Activated T-helper 17 cell treated with anti-CD3 and anti-CD28 coated beads, Interleukin-2, amount 50 U/mL, for 72 hours (primary cell): ENCODE measurements at regions not wholly inside any gene's neighbourhood (a gene's known extent, or its start where the extent isn't known, plus 50 kb on each side); places are given as distances from the start of the nearest gene placed in this dataset.
"Not testable (repeated sequence)": the region's sequence is repeated elsewhere in the genome, so short reads cannot be mapped to it uniquely, and the experiment has no call there.

ENCODE experiments used
- ATAC-seq: fragments of 150-1000 bp; cut with Tn5 transposase; replicated peaks from 2 replicates; pipeline ENCODE4 v1.10.0; 2021; ENCODE audit warnings: mild to moderate bottlenecking, moderate library complexity
- H3K27ac Mint-ChIP-seq: one replicate; pipeline ENCODE4 v1.8.0; 2022; ENCODE audit warnings: mixed read lengths
- H3K27me3 Mint-ChIP-seq: one replicate; pipeline ENCODE4 v1.8.0; 2022; ENCODE audit warnings: mixed read lengths
- H3K36me3 Mint-ChIP-seq: one replicate; pipeline ENCODE4 v1.8.0; 2022; ENCODE audit warnings: low read depth, mild to moderate bottlenecking, mixed read lengths
- H3K4me1 Mint-ChIP-seq: one replicate; pipeline ENCODE4 v1.8.0; 2022; ENCODE audit warnings: mixed read lengths
- H3K4me3 Mint-ChIP-seq: one replicate; pipeline ENCODE4 v1.8.0; 2022; ENCODE audit warnings: mild to moderate bottlenecking, mixed read lengths
- H3K9me3 Mint-ChIP-seq: one replicate; pipeline ENCODE4 v1.8.0; 2022; ENCODE audit warnings: mixed read lengths

GRCh38 chr6:94227741-94228140 is 808.4 kb upstream of the EPHA7 start:
- ATAC-seq, result no peak
- Mint-ChIP-seq H3K9me3 (peaks cover 5% of the 10 kb centered on the region), H3K27ac (no peak overlapping the region), H3K4me1 (no peaks in the 10 kb centered on the region), H3K27me3 (no peaks in the 10 kb centered on the region), H3K4me3 (no peak overlapping the region), H3K36me3 (no peaks in the 10 kb centered on the region)

GRCh38 chr6:94217836-94218235 is 798.5 kb upstream of the EPHA7 start:
- Mint-ChIP-seq H3K9me3 (peaks cover 6% of the 10 kb centered on the region), H3K4me1 (no peaks in the 10 kb centered on the region), H3K27ac (no peak overlapping the region), H3K27me3 (no peaks in the 10 kb centered on the region), H3K4me3 (no peak overlapping the region), H3K36me3 (no peaks in the 10 kb centered on the region)
- no peak for ATAC-seq

DNA sequence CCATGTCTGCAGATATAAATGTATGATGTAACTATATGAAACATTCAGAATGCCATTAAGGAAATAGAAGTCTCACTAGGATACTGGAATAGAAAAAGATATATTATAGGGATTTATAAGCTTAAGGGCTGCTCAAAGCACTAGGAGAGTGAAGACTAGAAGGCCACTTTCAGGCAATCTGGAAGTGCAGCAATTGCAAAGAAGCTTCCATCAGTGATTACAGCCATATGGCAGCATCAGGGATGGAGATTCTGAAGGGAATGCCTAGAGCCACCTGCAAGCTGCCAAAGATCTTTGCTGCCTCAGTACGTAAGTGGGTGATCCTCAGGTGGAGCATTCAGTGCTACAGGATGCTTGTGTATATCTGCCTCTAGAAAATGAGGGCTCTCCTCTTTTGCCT is 796.2 kb upstream of the EPHA7 start:
- Mint-ChIP-seq H3K36me3 (no peaks in the 10 kb centered on the region), H3K9me3 (peaks cover 6% of the 10 kb centered on the region), H3K27ac (no peak overlapping the region), H3K27me3 (no peaks in the 10 kb centered on the region), H3K4me3 (no peak overlapping the region), H3K4me1 (no peaks in the 10 kb centered on the region)
- no peak for ATAC-seq

DNA sequence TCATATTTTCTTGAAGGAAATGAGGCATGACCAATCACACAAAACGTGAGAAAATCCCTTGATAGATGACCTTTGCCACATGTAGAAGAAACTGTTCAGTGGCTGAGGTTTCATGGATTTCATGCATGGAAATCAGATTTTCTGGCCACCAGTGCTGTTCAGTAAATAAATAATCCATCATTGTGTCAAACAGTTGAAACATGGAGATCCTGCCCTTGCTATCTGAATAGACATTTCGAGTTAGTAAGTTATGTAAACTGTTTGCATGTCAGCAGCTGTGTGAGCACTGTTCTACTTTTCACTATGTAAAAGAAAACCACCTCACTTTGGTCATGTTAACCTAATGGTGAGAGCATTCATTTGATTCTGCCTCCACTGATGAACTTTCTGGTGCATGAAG is 793.9 kb upstream of the EPHA7 start:
- Mint-ChIP-seq H3K4me1 (no peaks in the 10 kb centered on the region), H3K36me3 (no peaks in the 10 kb centered on the region), H3K9me3 (peaks cover 3% of the 10 kb centered on the region), H3K27ac (no peak overlapping the region), H3K4me3 (no peak overlapping the region), H3K27me3 (no peaks in the 10 kb centered on the region)
- no peak for ATAC-seq

DNA sequence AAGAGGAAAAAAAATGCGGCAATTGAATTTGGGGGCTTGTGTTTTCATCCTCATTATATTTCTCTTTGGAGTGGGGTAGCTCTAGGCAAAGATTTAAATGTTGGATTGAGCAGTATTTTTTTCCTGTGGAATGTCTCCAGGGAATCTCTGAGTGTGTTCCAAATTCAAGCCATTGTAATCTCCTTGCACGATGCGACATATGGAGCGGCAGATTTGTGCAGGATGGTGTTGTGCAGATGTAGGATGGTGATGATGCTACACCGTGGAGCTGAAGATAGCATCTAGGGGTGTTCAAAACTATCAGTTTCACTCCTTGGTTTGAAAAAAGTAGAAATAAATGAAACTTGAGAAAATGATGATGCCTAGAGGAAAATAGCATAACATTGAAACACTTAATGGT is 777.5 kb upstream of the EPHA7 start:
- H3K4me1 Mint-ChIP-seq, result no peaks in the 10 kb centered on the region
- H3K4me3 Mint-ChIP-seq, result no peak overlapping the region
- H3K36me3 Mint-ChIP-seq, result no peaks in the 10 kb centered on the region
- H3K9me3 Mint-ChIP-seq, result no peaks in the 10 kb centered on the region
- ATAC-seq, result no peak
- no peaks in the 10 kb centered on the region for H3K27me3 Mint-ChIP-seq
- H3K27ac Mint-ChIP-seq, result no peak overlapping the region

- H3K9me3 Mint-ChIP-seq, result peaks cover 11% of the 10 kb centered on the region
- no peaks in the 10 kb centered on the region for H3K4me1 Mint-ChIP-seq
- H3K27me3 Mint-ChIP-seq, result no peaks in the 10 kb centered on the region
- ATAC-seq, result no peak
- H3K27ac Mint-ChIP-seq, result no peak overlapping the region
- no peaks in the 10 kb centered on the region for H3K36me3 Mint-ChIP-seq
- H3K4me3 Mint-ChIP-seq, result no peak overlapping the region
Observed at GRCh38 chr6:94190030-94190429, 770.7 kb upstream of the EPHA7 start.

- H3K4me1 Mint-ChIP-seq, result no peaks in the 10 kb centered on the region
- peaks cover 17% of the 10 kb centered on the region for H3K9me3 Mint-ChIP-seq
- H3K27me3 Mint-ChIP-seq, result no peaks in the 10 kb centered on the region
- no peak for ATAC-seq
- H3K4me3 Mint-ChIP-seq, result no peak overlapping the region
- no peaks in the 10 kb centered on the region for H3K36me3 Mint-ChIP-seq
- H3K27ac Mint-ChIP-seq, result no peak overlapping the region
Observed at GRCh38 chr6:94184666-94185464, 765.5 kb upstream of the EPHA7 start.

DNA sequence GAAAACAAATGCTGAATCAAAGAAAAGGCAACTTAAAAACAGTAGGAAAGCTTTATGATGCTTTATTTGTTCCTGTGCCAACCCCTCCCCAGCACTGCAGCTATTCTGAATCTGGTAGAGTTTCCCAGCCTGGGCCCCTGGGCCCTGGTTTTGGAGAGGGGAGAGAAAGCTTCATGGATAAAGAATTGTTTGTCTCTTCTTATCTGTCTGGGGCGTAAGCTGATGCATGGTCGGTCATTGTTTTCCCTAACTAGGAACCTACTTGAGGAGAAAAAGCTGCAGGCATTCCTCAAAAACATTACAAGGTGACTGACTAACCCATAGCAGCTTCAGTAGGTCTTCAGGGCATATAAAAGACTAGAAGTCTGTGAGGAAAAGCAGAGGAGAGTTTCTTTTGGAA is 758.1 kb upstream of the EPHA7 start:
- Mint-ChIP-seq H3K9me3 (peaks cover 4% of the 10 kb centered on the region), H3K4me1 (no peaks in the 10 kb centered on the region), H3K27me3 (no peaks in the 10 kb centered on the region)

GRCh38 chr6:94175465-94175864 is 756.1 kb upstream of the EPHA7 start:
- Mint-ChIP-seq H3K4me1 (no peaks in the 10 kb centered on the region), H3K27me3 (no peaks in the 10 kb centered on the region), H3K27ac (no peak overlapping the region), H3K36me3 (no peaks in the 10 kb centered on the region), H3K4me3 (no peak overlapping the region), H3K9me3 (peaks cover 12% of the 10 kb centered on the region)
- ATAC-seq, result no peak

More for the DNA sequence above, 758.1 kb upstream of the EPHA7 start:
- Mint-ChIP-seq H3K36me3 (no peaks in the 10 kb centered on the region), H3K4me3 (no peak overlapping the region), H3K27ac (no peak overlapping the region)
- no peak for ATAC-seq

DNA sequence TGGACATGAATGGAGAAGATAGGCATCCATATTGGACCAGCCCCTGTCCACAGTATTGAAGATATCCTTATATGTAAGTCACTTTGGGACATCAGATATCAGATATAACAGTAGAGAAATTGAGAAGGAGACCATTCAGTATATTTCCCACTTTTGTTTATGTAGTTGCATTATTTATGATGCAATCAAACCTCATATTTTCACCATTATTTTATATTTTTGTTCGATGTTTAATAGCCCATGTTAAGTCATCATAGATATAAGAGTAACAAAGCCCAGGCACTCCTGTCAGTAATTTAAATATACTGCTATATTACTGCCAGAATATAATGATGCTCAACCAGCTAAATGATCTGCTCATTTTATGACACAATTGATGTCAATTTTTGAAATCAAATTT is 744.5 kb upstream of the EPHA7 start:
- Mint-ChIP-seq H3K27ac (no peak overlapping the region), H3K4me3 (no peak overlapping the region), H3K27me3 (no peaks in the 10 kb centered on the region), H3K4me1 (no peaks in the 10 kb centered on the region), H3K36me3 (no peaks in the 10 kb centered on the region), H3K9me3 (peaks cover 6% of the 10 kb centered on the region)
- ATAC-seq, result no peak

GRCh38 chr6:94150886-94151285 is 731.5 kb upstream of the EPHA7 start:
- Mint-ChIP-seq H3K9me3 (peaks cover 18% of the 10 kb centered on the region), H3K4me1 (no peaks in the 10 kb centered on the region), H3K36me3 (no peaks in the 10 kb centered on the region), H3K4me3 (no peak overlapping the region), H3K27ac (no peak overlapping the region), H3K27me3 (no peaks in the 10 kb centered on the region)
- no peak for ATAC-seq

DNA sequence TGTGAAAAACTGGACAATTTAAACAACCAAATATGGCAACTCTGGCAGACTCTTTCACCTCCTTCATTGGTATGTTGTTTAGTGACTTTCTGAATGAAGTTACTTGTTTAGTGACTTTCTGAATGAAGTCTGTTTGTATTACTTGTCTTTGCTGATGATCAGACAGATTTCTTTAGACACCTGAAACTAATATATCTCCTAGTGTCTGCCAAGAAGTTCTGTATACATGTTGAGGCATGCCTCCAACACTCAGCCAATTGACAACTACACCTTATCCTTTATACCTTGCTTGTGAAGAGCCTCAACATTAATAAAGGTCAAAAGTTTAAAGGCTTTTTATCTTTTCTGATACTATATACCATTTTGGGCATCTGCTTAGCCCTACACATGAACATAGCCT is 725.4 kb upstream of the EPHA7 start:
- H3K9me3 Mint-ChIP-seq, result peaks cover 1% of the 10 kb centered on the region
- no peak for ATAC-seq

DNA sequence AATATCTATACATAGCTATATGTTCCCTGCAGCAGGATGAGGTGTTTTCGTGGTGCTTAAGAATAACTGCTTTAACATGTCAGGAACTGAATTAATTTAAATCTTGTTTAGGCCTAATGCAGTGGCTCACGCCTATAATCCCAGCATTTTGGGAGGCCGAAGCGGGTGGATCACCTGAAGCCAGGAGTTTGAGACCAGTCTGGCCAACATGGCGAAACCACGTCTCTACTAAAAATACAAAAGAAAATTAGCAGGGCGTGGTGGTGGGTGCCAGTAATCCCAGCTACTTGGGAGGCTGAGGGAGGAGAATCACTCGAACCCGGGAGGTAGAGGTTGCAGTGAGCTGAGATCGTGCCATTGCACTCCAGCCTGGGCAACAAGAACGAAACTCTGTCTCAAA is 717.8 kb upstream of the EPHA7 start:
- H3K36me3 Mint-ChIP-seq, H3K4me3 Mint-ChIP-seq, ATAC-seq, H3K27me3 Mint-ChIP-seq, H3K27ac Mint-ChIP-seq, H3K4me1 Mint-ChIP-seq: not testable (repeated sequence)
- peaks cover 10% of the 10 kb centered on the region for H3K9me3 Mint-ChIP-seq

More for the DNA sequence above, 725.4 kb upstream of the EPHA7 start:
- H3K4me3 Mint-ChIP-seq, result no peak overlapping the region
- no peaks in the 10 kb centered on the region for H3K36me3 Mint-ChIP-seq
- H3K4me1 Mint-ChIP-seq, result no peaks in the 10 kb centered on the region
- H3K27me3 Mint-ChIP-seq, result no peaks in the 10 kb centered on the region
- no peak overlapping the region for H3K27ac Mint-ChIP-seq

GRCh38 chr6:94133106-94133505 is 713.7 kb upstream of the EPHA7 start:
- H3K36me3 Mint-ChIP-seq, result no peaks in the 10 kb centered on the region
- no peak overlapping the region for H3K27ac Mint-ChIP-seq
- no peaks in the 10 kb centered on the region for H3K27me3 Mint-ChIP-seq
- H3K4me1 Mint-ChIP-seq, result no peaks in the 10 kb centered on the region
- H3K9me3 Mint-ChIP-seq, result peaks cover 3% of the 10 kb centered on the region
- H3K4me3 Mint-ChIP-seq, result no peak overlapping the region
- ATAC-seq, result no peak

- no peaks in the 10 kb centered on the region for H3K4me1 Mint-ChIP-seq
- H3K4me3 Mint-ChIP-seq, result no peak overlapping the region
- no peaks in the 10 kb centered on the region for H3K27me3 Mint-ChIP-seq
- no peak overlapping the region for H3K27ac Mint-ChIP-seq
- no peak for ATAC-seq
- H3K9me3 Mint-ChIP-seq, result peaks cover 3% of the 10 kb centered on the region
- no peaks in the 10 kb centered on the region for H3K36me3 Mint-ChIP-seq
Observed at GRCh38 chr6:94131271-94131670, 711.9 kb upstream of the EPHA7 start.

DNA sequence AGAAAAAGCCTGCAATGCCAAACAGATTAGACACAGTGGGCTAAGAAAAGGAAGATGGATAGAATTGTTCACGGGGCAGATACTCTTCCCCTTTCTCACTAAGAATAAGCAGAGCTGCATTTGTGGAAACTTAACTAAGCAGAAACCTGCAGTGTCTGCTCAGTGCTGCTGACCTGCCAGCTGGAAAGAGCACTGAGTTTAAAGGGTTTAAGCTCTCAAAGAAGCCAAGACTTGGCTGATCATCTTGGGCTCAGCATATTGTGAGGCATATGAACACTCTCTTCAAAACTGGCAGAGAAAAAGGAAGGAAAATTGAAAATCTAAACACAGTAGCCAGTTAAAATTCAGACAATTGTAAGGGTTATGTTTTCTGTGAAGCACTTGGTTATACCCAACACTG is 711.1 kb upstream of the EPHA7 start:
- ATAC-seq, result no peak
- no peaks in the 10 kb centered on the region for H3K36me3 Mint-ChIP-seq
- H3K4me1 Mint-ChIP-seq, result no peaks in the 10 kb centered on the region

More for the DNA sequence above, 711.1 kb upstream of the EPHA7 start:
- Mint-ChIP-seq H3K27me3 (no peaks in the 10 kb centered on the region), H3K9me3 (peaks cover 3% of the 10 kb centered on the region), H3K4me3 (no peak overlapping the region), H3K27ac (no peak overlapping the region)
